ENCODE measurements at regions not wholly inside any gene's neighbourhood (a gene's known extent, or its start where the extent isn't known, plus 50 kb on each side); places are given as distances from the start of the nearest gene placed in this dataset.

- TF ChIP-seq GATA2 (IDR thresholded peaks at IDR 0.05; ENCODE audit: low read depth, low read length): no peak
- no peak for TF ChIP-seq GATA3 (IDR thresholded peaks at IDR 0.05; ENCODE audit: low read depth, low read length)
Observed at GRCh38 chr7:52151559-52151958, 835.0 kb upstream of the COBL start.
